CD1c-positive myeloid dendritic cell (primary cell): ENCODE measurements at regions not wholly inside any gene's neighbourhood (a gene's known extent, or its start where the extent isn't known, plus 50 kb on each side); places are given as distances from the start of the nearest gene placed in this dataset.
"Not testable (repeated sequence)": the region's sequence is repeated elsewhere in the genome, so short reads cannot be mapped to it uniquely, and the experiment has no call there.

ENCODE experiments used
- DNase-seq: peaks from one replicate; pipeline ENCODE4 v3.0.0-alpha.2; 2016; ENCODE audit errors: extremely low spot score

- no peak for DNase-seq
Observed at GRCh38 chr5:53275666-53276065, 166.1 kb upstream of the MOCS2 start.

- DNase-seq = no peak
Observed at GRCh38 chr5:53276825-53277224, 167.3 kb upstream of the MOCS2 start.

GRCh38 chr5:53277491-53277890 is 167.9 kb upstream of the MOCS2 start:
- DNase-seq = no peak

GRCh38 chr5:53287573-53287972 is 178.0 kb upstream of the MOCS2 start:
- DNase-seq = no peak

- no peak for DNase-seq
Observed at GRCh38 chr5:53288511-53288910, 179.0 kb upstream of the MOCS2 start.

GRCh38 chr5:53291047-53291446 is 181.5 kb upstream of the MOCS2 start:
- DNase-seq = no peak

- peak; percentile 67 for DNase-seq
Observed at GRCh38 chr5:53291528-53291927, 182.0 kb upstream of the MOCS2 start.

GRCh38 chr5:53298841-53299240 is 181.6 kb upstream of the FST start:
- no peak for DNase-seq

- DNase-seq = no peak
Observed at GRCh38 chr5:53302529-53302928, 177.9 kb upstream of the FST start.

- no peak for DNase-seq
Observed at GRCh38 chr5:53303105-53303504, 177.3 kb upstream of the FST start.

GRCh38 chr5:53305316-53305715 is 175.1 kb upstream of the FST start:
- not testable (repeated sequence) for DNase-seq

- DNase-seq = no peak
Observed at GRCh38 chr5:53309653-53310052, 170.8 kb upstream of the FST start.

- DNase-seq = no peak
Observed at GRCh38 chr5:53311681-53312080, 168.7 kb upstream of the FST start.

- no peak for DNase-seq
Observed at GRCh38 chr5:53313145-53313544, 167.3 kb upstream of the FST start.

- DNase-seq = no peak
Observed at GRCh38 chr5:53318303-53318702, 162.1 kb upstream of the FST start.

- no peak for DNase-seq
Observed at GRCh38 chr5:53319315-53319714, 161.1 kb upstream of the FST start.

GRCh38 chr5:53321073-53321472 is 159.4 kb upstream of the FST start:
- DNase-seq = no peak

GRCh38 chr5:53321721-53322120 is 158.7 kb upstream of the FST start:
- no peak for DNase-seq

GRCh38 chr5:53322257-53322656 is 158.2 kb upstream of the FST start:
- DNase-seq = no peak

GRCh38 chr5:53323511-53323910 is 156.9 kb upstream of the FST start:
- DNase-seq = no peak

- DNase-seq = no peak
Observed at GRCh38 chr5:53323943-53324642, 156.3 kb upstream of the FST start.

GRCh38 chr5:53326424-53327153 is 153.8 kb upstream of the FST start:
- no peak for DNase-seq

GRCh38 chr5:53327811-53328334 is 152.6 kb upstream of the FST start:
- DNase-seq = no peak
